HG02588 (cell line): ENCODE measurements at regions not wholly inside any gene's neighbourhood (a gene's known extent, or its start where the extent isn't known, plus 50 kb on each side); places are given as distances from the start of the nearest gene placed in this dataset.
"Not testable (repeated sequence)": the region's sequence is repeated elsewhere in the genome, so short reads cannot be mapped to it uniquely, and the experiment has no call there.

Experiments
- ATAC-seq: cut with Tn5 transposase; IDR thresholded peaks from one replicate; pipeline ENCODE4 v1.9.1; 2021; ENCODE audit warnings: mild to moderate bottlenecking, moderate library complexity; ENCODE audit not compliant: unreplicated experiment

GRCh38 chr2:82498777-82499443, 1960.2 kb downstream of the SUCLG1 start:
- ATAC-seq, result no peak

GRCh38 chr2:82494739-82495138, 1964.3 kb downstream of the SUCLG1 start:
- ATAC-seq, result no peak

- no peak for ATAC-seq
Observed at GRCh38 chr2:82491591-82491990, 1967.5 kb downstream of the SUCLG1 start.

- no peak for ATAC-seq
Observed at GRCh38 chr2:82487354-82487753, 1971.7 kb downstream of the SUCLG1 start.

- no peak for ATAC-seq
Observed at GRCh38 chr2:82485701-82486100, 1973.4 kb downstream of the SUCLG1 start.

- no peak for ATAC-seq
Observed at GRCh38 chr2:82481207-82481606, 1977.9 kb downstream of the SUCLG1 start.

GRCh38 chr2:82478641-82479040, 1980.4 kb downstream of the SUCLG1 start:
- no peak for ATAC-seq

GRCh38 chr2:82476094-82476493, 1983.0 kb downstream of the SUCLG1 start:
- no peak for ATAC-seq

GRCh38 chr2:82428251-82428650, 2030.8 kb downstream of the SUCLG1 start:
- ATAC-seq, result no peak

- no peak for ATAC-seq
Observed at GRCh38 chr2:82412021-82412420, 2047.1 kb downstream of the SUCLG1 start.

- no peak for ATAC-seq
Observed at GRCh38 chr2:82411071-82411470, 2048.0 kb downstream of the SUCLG1 start.

GRCh38 chr2:82395531-82395930, 2063.5 kb downstream of the SUCLG1 start:
- no peak for ATAC-seq

GRCh38 chr2:82391386-82391785, 2067.7 kb downstream of the SUCLG1 start:
- ATAC-seq, result no peak

- ATAC-seq, result no peak
Observed at GRCh38 chr2:82355622-82356021, 2051.1 kb upstream of the LRRTM1 start.

- ATAC-seq, result no peak
Observed at GRCh38 chr2:82345910-82346309, 2041.4 kb upstream of the LRRTM1 start.

GRCh38 chr2:82344670-82345069, 2040.1 kb upstream of the LRRTM1 start:
- ATAC-seq, result no peak

- no peak for ATAC-seq
Observed at GRCh38 chr2:82342356-82342755, 2037.8 kb upstream of the LRRTM1 start.

- ATAC-seq, result no peak
Observed at GRCh38 chr2:82340578-82341053, 2036.1 kb upstream of the LRRTM1 start.

- ATAC-seq, result no peak
Observed at GRCh38 chr2:82339805-82340204, 2035.3 kb upstream of the LRRTM1 start.

GRCh38 chr2:82333697-82334096, 2029.1 kb upstream of the LRRTM1 start:
- no peak for ATAC-seq

GRCh38 chr2:82330155-82330554, 2025.6 kb upstream of the LRRTM1 start:
- ATAC-seq, result no peak

- not testable (repeated sequence) for ATAC-seq
Observed at GRCh38 chr2:82326180-82326767, 2021.7 kb upstream of the LRRTM1 start.

- ATAC-seq, result no peak
Observed at GRCh38 chr2:82320296-82320695, 2015.7 kb upstream of the LRRTM1 start.
